KMS-11 (cell line): ENCODE measurements at regions not wholly inside any gene's neighbourhood (a gene's known extent, or its start where the extent isn't known, plus 50 kb on each side); places are given as distances from the start of the nearest gene placed in this dataset.

Experiments
- H2AFZ ChIP-seq: fragments of 200-600 bp; sonication (generic); 2 replicates; pipeline ENCODE4 v1.6.1; 2016; ENCODE audit warnings: antibody characterized with exemption, mixed run types, low read depth
- H3K27ac ChIP-seq: fragments of 200-600 bp; sonication (generic); 2 replicates; pipeline ENCODE4 v1.6.1; 2016; ENCODE audit warnings: mild to moderate bottlenecking, mixed run types
- H3K27me3 ChIP-seq: fragments of 200-600 bp; sonication (generic); 2 replicates; pipeline ENCODE4 v1.6.1; 2017; ENCODE audit warnings: mild to moderate bottlenecking, low read depth, mixed run types, moderate library complexity; ENCODE audit not compliant: insufficient read depth
- H3K36me3 ChIP-seq: fragments of 200-600 bp; sonication (generic); 2 replicates; pipeline ENCODE4 v1.6.1; 2017; ENCODE audit warnings: mild to moderate bottlenecking, mixed run types; ENCODE audit not compliant: insufficient read depth
- H3K4me1 ChIP-seq: fragments of 200-600 bp; sonication (generic); 2 replicates; pipeline ENCODE4 v1.6.1; 2016; ENCODE audit warnings: mild to moderate bottlenecking, low read depth, mixed run types; ENCODE audit not compliant: poor library complexity, severe bottlenecking
- H3K4me2 ChIP-seq: fragments of 200-600 bp; sonication (generic); 2 replicates; pipeline ENCODE4 v1.7.0; 2016; ENCODE audit warnings: mild to moderate bottlenecking, mixed run types
- H3K4me3 ChIP-seq: fragments of 200-600 bp; sonication (generic); IDR thresholded peaks from 2 replicates; pipeline ENCODE4 v1.6.1; 2017; ENCODE audit warnings: low read depth, low read length, mixed read lengths; ENCODE audit not compliant: insufficient read depth
- H3K79me2 ChIP-seq: fragments of 200-600 bp; sonication (generic); 2 replicates; pipeline ENCODE4 v1.6.1; 2016; ENCODE audit warnings: low read depth, mixed run types; ENCODE audit not compliant: insufficient read depth
- H3K9ac ChIP-seq: fragments of 200-600 bp; sonication (generic); 2 replicates; pipeline ENCODE4 v1.6.1; 2016; ENCODE audit warnings: mild to moderate bottlenecking, mixed run types
- H4K20me1 ChIP-seq: fragments of 200-600 bp; sonication (generic); 2 replicates; pipeline ENCODE4 v1.6.1; 2016; ENCODE audit warnings: mild to moderate bottlenecking, mixed run types; ENCODE audit not compliant: insufficient read depth
- TF ChIP-seq, protein P1 (sequence below): fragments of 200-600 bp; sonication (generic); conservative IDR thresholded peaks from 2 replicates; pipeline ENCODE4 v1.6.1; 2017; ENCODE audit warnings: low read depth, mild to moderate bottlenecking, antibody characterized with exemption, low read length, moderate library complexity, mixed read lengths

- no peak overlapping the region for H3K4me2 ChIP-seq
- H3K4me1 ChIP-seq = no peaks in the 10 kb centered on the region
- no peak overlapping the region for H3K9ac ChIP-seq
- H3K4me3 ChIP-seq = no peak overlapping the region
- H4K20me1 ChIP-seq = no peaks in the 10 kb centered on the region
- TF ChIP-seq, protein P1, sequence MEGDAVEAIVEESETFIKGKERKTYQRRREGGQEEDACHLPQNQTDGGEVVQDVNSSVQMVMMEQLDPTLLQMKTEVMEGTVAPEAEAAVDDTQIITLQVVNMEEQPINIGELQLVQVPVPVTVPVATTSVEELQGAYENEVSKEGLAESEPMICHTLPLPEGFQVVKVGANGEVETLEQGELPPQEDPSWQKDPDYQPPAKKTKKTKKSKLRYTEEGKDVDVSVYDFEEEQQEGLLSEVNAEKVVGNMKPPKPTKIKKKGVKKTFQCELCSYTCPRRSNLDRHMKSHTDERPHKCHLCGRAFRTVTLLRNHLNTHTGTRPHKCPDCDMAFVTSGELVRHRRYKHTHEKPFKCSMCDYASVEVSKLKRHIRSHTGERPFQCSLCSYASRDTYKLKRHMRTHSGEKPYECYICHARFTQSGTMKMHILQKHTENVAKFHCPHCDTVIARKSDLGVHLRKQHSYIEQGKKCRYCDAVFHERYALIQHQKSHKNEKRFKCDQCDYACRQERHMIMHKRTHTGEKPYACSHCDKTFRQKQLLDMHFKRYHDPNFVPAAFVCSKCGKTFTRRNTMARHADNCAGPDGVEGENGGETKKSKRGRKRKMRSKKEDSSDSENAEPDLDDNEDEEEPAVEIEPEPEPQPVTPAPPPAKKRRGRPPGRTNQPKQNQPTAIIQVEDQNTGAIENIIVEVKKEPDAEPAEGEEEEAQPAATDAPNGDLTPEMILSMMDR = no peak
- no peaks in the 10 kb centered on the region for H3K27me3 ChIP-seq
- no peak overlapping the region for H3K27ac ChIP-seq
- no peaks in the 10 kb centered on the region for H3K79me2 ChIP-seq
- no peak overlapping the region for H2AFZ ChIP-seq
- no peaks in the 10 kb centered on the region for H3K36me3 ChIP-seq
Measured at GRCh38 chr7:93029056-93029455, 88.7 kb downstream of the SAMD9 start.

DNA sequence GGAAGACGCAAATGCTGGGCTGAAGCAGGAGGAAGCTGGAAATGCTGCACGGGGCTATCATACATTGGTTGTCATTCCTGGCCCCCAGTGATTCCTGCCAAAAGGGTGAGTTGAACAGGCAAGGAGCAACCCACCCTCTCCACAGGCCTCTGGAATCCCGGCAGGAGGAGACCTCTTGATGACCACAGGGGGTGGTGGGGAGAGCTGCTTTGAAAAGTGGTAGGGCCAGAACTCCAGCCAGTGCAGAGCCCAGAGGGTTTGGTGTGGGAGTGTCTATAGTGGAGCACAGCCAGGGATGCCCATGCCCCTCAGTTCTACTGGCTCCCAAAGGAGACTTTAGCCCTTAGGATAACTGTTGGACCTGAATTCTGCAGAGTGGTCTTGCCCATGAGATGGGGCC, 89.2 kb downstream of the SAMD9 start:
- H4K20me1 ChIP-seq = no peaks in the 10 kb centered on the region
- H3K4me2 ChIP-seq = no peak overlapping the region
- no peaks in the 10 kb centered on the region for H3K27me3 ChIP-seq
- TF ChIP-seq, protein P1 = no peak
- H2AFZ ChIP-seq = no peak overlapping the region
- no peak overlapping the region for H3K27ac ChIP-seq
- H3K79me2 ChIP-seq = no peaks in the 10 kb centered on the region
- no peaks in the 10 kb centered on the region for H3K36me3 ChIP-seq
- no peaks in the 10 kb centered on the region for H3K4me1 ChIP-seq
- no peak overlapping the region for H3K4me3 ChIP-seq
- no peak overlapping the region for H3K9ac ChIP-seq

- Histone ChIP-seq H2AFZ (no peak overlapping the region), H3K36me3 (no peaks in the 10 kb centered on the region), H3K27me3 (no peaks in the 10 kb centered on the region), H3K4me1 (no peaks in the 10 kb centered on the region), H3K79me2 (no peaks in the 10 kb centered on the region), H4K20me1 (no peaks in the 10 kb centered on the region), H3K27ac (no peak overlapping the region), H3K4me3 (no peak overlapping the region), H3K9ac (no peak overlapping the region), H3K4me2 (no peak overlapping the region)
- TF ChIP-seq, protein P1 = no peak
Measured at GRCh38 chr7:93027044-93027443, 90.7 kb downstream of the SAMD9 start.

- H3K4me3 ChIP-seq = no peak overlapping the region
- TF ChIP-seq, protein P1 = no peak
- H3K4me1 ChIP-seq = no peaks in the 10 kb centered on the region
- no peaks in the 10 kb centered on the region for H3K79me2 ChIP-seq
- no peaks in the 10 kb centered on the region for H3K27me3 ChIP-seq
- H2AFZ ChIP-seq = no peak overlapping the region
- H3K27ac ChIP-seq = no peak overlapping the region
- H3K36me3 ChIP-seq = no peaks in the 10 kb centered on the region
- no peak overlapping the region for H3K9ac ChIP-seq
- H3K4me2 ChIP-seq = no peak overlapping the region
- H4K20me1 ChIP-seq = no peaks in the 10 kb centered on the region
Measured at GRCh38 chr7:93026425-93026824, 91.4 kb downstream of the SAMD9 start.
